Body of pancreas (tissue), 4 donors: ENCODE measurements at regions not wholly inside any gene's neighbourhood (a gene's known extent, or its start where the extent isn't known, plus 50 kb on each side); places are given as distances from the start of the nearest gene placed in this dataset.

ENCODE experiments used
- CTCF ChIP-seq, 7 experiments: fragments of 450-650 bp in 4 of 7; fragments of 200-600 bp in 3 of 7; sonication (generic) in 3 of 7; IDR thresholded peaks; one replicate each; pipeline ENCODE4 v1.5.1; 2016 to 2019; ENCODE audit warnings: antibody characterized with exemption in 7 of 7
- POLR2A ChIP-seq, 3 donors: fragments of 450-650 bp; IDR thresholded peaks; one replicate each; pipeline ENCODE4 v1.6.1; 2016; ENCODE audit warnings: antibody characterized with exemption in 3 of 3, mild to moderate bottlenecking in 2 of 3

DNA sequence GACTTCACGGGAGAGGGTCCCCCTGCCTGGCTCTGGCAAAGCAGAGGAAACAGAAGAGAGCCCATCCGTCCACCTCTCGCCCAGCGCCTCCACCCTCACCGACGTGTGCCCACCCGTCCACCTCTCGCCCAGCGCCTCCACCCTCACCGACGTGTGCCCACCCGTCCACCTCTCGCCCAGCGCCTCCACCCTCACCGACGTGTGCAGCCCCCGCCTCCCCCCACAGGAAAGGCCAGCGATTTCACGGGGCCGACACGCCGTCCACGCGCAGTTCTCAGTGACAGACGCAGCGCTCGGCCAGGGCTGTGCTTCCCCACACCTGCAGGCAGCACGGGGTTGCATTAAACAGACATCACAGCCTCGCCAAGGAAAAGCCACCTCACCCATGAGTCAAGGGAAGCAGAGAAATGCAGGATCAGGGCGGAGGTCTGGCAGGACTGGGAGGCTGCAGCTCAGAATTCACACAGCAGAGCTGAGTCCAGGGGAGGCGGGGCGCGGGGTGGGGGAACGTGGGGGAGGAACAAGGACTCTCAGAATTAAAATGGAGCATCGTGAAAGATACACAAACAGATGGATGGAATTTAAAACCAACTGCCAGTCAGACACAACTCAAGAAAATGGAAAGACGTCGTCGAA is 377.7 kb downstream of the BRD1 start:
- TF ChIP-seq POLR2A (IDR thresholded peaks at IDR 0.05) (no peak), CTCF (IDR thresholded peaks at IDR 0.05) (no peak)
